Osteocyte (in vitro differentiated cells): ENCODE measurements at regions not wholly inside any gene's neighbourhood (a gene's known extent, or its start where the extent isn't known, plus 50 kb on each side); places are given as distances from the start of the nearest gene placed in this dataset.
"Not testable (repeated sequence)": the region's sequence is repeated elsewhere in the genome, so short reads cannot be mapped to it uniquely, and the experiment has no call there.

ENCODE experiments used
- DNase-seq: peaks from one replicate; pipeline ENCODE4 v3.0.0; 2021; ENCODE audit warnings: mixed read lengths; ENCODE audit not compliant: unreplicated experiment; ENCODE audit errors: extremely low spot score
- H3K27ac Mint-ChIP-seq: one replicate; pipeline ENCODE4 v1.8.0; 2021; ENCODE audit warnings: mild to moderate bottlenecking, mixed read lengths; ENCODE audit not compliant: unreplicated experiment
- H3K27me3 Mint-ChIP-seq: one replicate; pipeline ENCODE4 v1.8.0; 2021; ENCODE audit warnings: mixed read lengths; ENCODE audit not compliant: unreplicated experiment
- H3K36me3 Mint-ChIP-seq: one replicate; pipeline ENCODE4 v1.8.0; 2021; ENCODE audit warnings: mixed read lengths; ENCODE audit not compliant: unreplicated experiment
- H3K4me1 Mint-ChIP-seq: one replicate; pipeline ENCODE4 v1.8.0; 2021; ENCODE audit warnings: mixed read lengths; ENCODE audit not compliant: unreplicated experiment
- H3K4me3 Mint-ChIP-seq: one replicate; pipeline ENCODE4 v1.8.0; 2021; ENCODE audit warnings: mild to moderate bottlenecking, moderate library complexity, mixed read lengths; ENCODE audit not compliant: unreplicated experiment
- H3K9me3 Mint-ChIP-seq: one replicate; pipeline ENCODE4 v1.8.0; 2021; ENCODE audit warnings: mixed read lengths; ENCODE audit not compliant: unreplicated experiment
- TF ChIP-seq, protein P1 (sequence below): fragments of 200-600 bp; sonication (generic); IDR thresholded peaks from 2 replicates; pipeline ENCODE4 v1.5.0; 2021; ENCODE audit warnings: antibody characterized with exemption, mild to moderate bottlenecking, moderate library complexity

DNA sequence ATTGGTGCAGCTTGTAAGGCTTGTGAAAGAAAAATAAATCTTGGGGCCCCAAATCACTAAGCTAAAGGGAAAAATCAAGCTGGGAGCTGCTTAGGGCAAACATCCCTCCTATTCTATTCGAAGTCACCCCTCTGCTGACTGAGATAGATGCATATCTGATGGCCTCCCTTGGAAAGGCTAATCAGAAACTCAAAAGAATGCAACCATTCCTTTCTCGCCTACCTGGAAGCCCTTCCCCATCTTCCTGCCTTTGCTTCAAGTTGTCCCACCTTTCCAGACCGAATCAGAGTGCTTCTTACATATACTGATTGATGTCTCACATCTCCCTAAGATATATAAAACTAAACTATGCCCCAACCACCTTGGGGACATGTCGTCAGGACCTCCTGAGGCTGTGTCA, 240.3 kb downstream of the SKIDA1 start:
- no peak for DNase-seq
- Mint-ChIP-seq H3K36me3 (no peaks in the 10 kb centered on the region), H3K4me3 (no peak overlapping the region), H3K27me3 (no peaks in the 10 kb centered on the region), H3K4me1 (peaks cover 4% of the 10 kb centered on the region), H3K27ac (no peak overlapping the region), H3K9me3 (peaks cover 4% of the 10 kb centered on the region)
- TF ChIP-seq, protein P1, sequence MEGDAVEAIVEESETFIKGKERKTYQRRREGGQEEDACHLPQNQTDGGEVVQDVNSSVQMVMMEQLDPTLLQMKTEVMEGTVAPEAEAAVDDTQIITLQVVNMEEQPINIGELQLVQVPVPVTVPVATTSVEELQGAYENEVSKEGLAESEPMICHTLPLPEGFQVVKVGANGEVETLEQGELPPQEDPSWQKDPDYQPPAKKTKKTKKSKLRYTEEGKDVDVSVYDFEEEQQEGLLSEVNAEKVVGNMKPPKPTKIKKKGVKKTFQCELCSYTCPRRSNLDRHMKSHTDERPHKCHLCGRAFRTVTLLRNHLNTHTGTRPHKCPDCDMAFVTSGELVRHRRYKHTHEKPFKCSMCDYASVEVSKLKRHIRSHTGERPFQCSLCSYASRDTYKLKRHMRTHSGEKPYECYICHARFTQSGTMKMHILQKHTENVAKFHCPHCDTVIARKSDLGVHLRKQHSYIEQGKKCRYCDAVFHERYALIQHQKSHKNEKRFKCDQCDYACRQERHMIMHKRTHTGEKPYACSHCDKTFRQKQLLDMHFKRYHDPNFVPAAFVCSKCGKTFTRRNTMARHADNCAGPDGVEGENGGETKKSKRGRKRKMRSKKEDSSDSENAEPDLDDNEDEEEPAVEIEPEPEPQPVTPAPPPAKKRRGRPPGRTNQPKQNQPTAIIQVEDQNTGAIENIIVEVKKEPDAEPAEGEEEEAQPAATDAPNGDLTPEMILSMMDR = no peak

DNA sequence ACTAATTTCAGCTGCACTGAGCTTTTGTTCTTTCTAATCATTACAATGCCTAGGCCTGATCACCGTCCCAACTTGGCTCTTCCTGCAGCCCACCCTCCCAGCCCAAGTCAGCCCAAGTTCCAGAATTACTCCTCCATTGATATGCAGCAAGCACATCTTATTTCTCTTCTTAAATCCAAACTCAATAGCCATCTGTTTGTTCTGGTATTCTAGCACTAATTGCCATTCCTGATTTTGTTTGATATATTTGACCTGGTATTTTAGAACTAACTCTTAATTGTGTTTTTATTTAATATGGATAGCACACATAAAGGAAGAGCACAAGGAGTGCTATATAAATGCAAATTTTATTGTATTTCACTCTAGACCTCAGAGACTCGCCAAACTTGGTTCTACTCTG, 241.2 kb downstream of the SKIDA1 start:
- Mint-ChIP-seq H3K9me3 (peaks cover 4% of the 10 kb centered on the region), H3K36me3 (no peaks in the 10 kb centered on the region), H3K27ac (no peak overlapping the region), H3K27me3 (no peaks in the 10 kb centered on the region), H3K4me1 (peaks cover 4% of the 10 kb centered on the region), H3K4me3 (no peak overlapping the region)
- DNase-seq = no peak
- TF ChIP-seq, protein P1 = no peak

DNA sequence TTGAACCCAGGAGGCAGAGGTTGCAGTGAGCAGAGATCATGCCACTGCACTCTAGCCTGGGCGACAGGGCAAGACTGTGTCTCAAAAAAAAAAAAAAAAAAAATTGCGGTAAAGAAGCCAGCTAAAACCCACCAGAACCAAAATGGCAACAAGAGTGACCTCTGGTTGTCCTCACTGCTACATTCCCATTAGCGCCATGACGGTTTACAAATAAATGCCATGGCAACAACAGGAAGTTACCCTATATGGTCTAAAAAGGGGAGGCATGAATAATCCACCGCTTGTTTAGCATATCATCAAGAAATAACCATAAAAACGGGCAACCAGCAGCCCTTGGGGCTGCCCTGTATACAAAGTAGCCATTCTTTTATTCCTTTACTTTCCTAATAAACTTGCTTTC, 242.4 kb downstream of the SKIDA1 start:
- not testable (repeated sequence) for H3K4me3 Mint-ChIP-seq, H3K27me3 Mint-ChIP-seq, DNase-seq, H3K27ac Mint-ChIP-seq, H3K36me3 Mint-ChIP-seq, H3K9me3 Mint-ChIP-seq
- peaks cover 12% of the 10 kb centered on the region for H3K4me1 Mint-ChIP-seq

DNA sequence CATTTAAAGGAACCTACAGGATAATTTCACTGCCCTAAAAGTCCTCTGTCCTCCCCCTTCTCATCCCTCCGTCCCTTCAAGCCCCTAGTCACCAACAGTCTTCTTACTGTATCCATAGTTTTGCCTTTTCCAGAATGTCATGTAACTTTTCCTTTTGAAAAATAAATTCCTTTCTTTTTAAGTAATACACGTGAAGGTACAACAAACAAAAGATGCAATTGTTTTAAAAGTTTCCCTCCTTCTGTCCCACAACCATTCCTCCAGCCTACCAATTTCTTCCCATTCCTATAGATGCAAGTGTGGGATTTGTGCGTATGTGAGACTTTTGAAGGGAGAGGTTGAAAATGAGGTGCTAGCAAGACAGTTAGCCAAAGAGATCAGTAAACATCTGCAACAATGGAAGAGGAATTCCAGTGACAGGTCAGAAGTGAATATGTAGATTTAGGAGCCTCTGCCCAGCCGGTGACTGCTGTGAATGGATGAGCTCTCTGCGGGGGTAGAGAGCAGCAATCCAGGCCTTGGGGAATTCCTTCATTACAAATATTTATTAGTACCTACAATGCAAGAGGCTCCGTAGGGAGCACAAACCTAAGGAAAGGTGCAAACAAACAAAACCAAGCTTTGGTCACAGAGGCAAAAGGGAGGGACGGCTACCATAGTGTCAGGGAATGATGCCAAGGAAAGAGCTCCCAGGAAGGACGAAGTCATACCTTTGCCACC, 243.6 kb downstream of the SKIDA1 start:
- H3K36me3 Mint-ChIP-seq = no peaks in the 10 kb centered on the region
- H3K4me1 Mint-ChIP-seq = peaks cover 12% of the 10 kb centered on the region
- H3K9me3 Mint-ChIP-seq = no peaks in the 10 kb centered on the region

DNA sequence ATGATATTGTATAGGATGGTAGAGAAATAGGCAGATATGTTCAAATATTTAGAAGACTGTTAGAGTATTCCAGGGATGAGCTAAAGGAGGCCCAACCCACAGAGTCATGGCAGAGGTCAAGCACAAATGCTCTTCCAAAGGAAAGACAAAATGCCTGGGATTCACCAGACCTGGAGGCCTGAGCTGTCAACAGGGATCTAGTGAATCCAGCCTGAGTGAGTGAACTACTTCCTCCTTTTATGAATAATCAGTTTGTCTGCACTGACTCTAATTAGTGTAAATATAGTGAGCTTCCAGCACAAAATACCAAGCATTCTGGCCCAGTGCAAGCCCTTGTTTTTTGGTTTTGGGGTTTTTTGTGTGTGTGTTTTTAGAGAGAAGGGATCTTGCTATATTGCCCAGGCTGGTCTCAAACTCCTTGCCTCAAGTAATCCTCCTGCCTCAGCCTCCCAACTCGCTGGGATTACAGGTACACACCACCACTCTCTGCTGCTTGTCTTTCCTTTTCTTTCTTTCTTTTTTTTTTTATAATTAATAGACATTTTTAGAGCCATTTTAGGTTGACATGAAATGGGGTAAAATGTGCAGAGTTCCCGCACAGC, 244.4 kb downstream of the SKIDA1 start:
- no peaks in the 10 kb centered on the region for H3K27me3 Mint-ChIP-seq
- H3K4me1 Mint-ChIP-seq = peaks cover 12% of the 10 kb centered on the region
- H3K27ac Mint-ChIP-seq = no peak overlapping the region
- no peaks in the 10 kb centered on the region for H3K9me3 Mint-ChIP-seq
- TF ChIP-seq, protein P1 = no peak
- H3K4me3 Mint-ChIP-seq = no peak overlapping the region
- no peak for DNase-seq
- no peaks in the 10 kb centered on the region for H3K36me3 Mint-ChIP-seq

More for the DNA sequence above, 243.6 kb downstream of the SKIDA1 start:
- TF ChIP-seq, protein P1 = no peak
- no peak overlapping the region for H3K4me3 Mint-ChIP-seq
- no peaks in the 10 kb centered on the region for H3K27me3 Mint-ChIP-seq
- no peak overlapping the region for H3K27ac Mint-ChIP-seq
- DNase-seq = no peak
